SK-N-SH treated with all-trans-retinoic acid at 6 μM for 48 hours (cell line): ENCODE measurements at regions not wholly inside any gene's neighbourhood (a gene's known extent, or its start where the extent isn't known, plus 50 kb on each side); places are given as distances from the start of the nearest gene placed in this dataset.
"Not testable (repeated sequence)": the region's sequence is repeated elsewhere in the genome, so short reads cannot be mapped to it uniquely, and the experiment has no call there.

ENCODE experiments used
- ATAC-seq: fragments of 200-7000 bp; cut with Tn5 transposase; 3 replicates; pipeline ENCODE4 v1.9.1; 2020; ENCODE audit warnings: mild to moderate bottlenecking, moderate library complexity
- BACH2 ChIP-seq: fragments of 250-450 bp; sonication (Bioruptor Pico); IDR thresholded peaks from 2 replicates; pipeline ENCODE4 v1.9.0; 2021; ENCODE audit warnings: mild to moderate bottlenecking, borderline replicate concordance
- GLIS3 ChIP-seq: fragments of 250-450 bp; sonication (Bioruptor Pico); IDR thresholded peaks from 2 replicates; pipeline ENCODE4 v1.5.0; 2020; ENCODE audit warnings: mild to moderate bottlenecking, moderate library complexity
- ISL1 ChIP-seq: fragments of 250-450 bp; sonication (Bioruptor Pico); IDR thresholded peaks from 2 replicates; pipeline ENCODE4 v2.1.2; 2022; ENCODE audit warnings: mild to moderate bottlenecking, moderate library complexity
- POU6F1 ChIP-seq: fragments of 250-450 bp; sonication (Bioruptor Pico); IDR thresholded peaks from 2 replicates; pipeline ENCODE4 v1.8.0; 2021; ENCODE audit warnings: low read depth, mild to moderate bottlenecking, moderate library complexity, borderline replicate concordance
- PPARA ChIP-seq: fragments of 250-450 bp; sonication (Bioruptor Pico); IDR thresholded peaks from 2 replicates; pipeline ENCODE4 v1.5.0; 2020; ENCODE audit warnings: mild to moderate bottlenecking, borderline replicate concordance
- RARB ChIP-seq: fragments of 250-450 bp; sonication (Bioruptor Pico); IDR thresholded peaks from 2 replicates; pipeline ENCODE4 v1.8.0; 2021; ENCODE audit warnings: mild to moderate bottlenecking, moderate library complexity
- SNAI2 ChIP-seq: fragments of 250-450 bp; sonication (Bioruptor Pico); IDR thresholded peaks from 2 replicates; pipeline ENCODE4 v1.5.0; 2020; ENCODE audit warnings: mild to moderate bottlenecking, moderate library complexity
- TSHZ2 ChIP-seq: fragments of 250-450 bp; sonication (Bioruptor Pico); IDR thresholded peaks from 2 replicates; pipeline ENCODE4 v1.5.0; 2020; ENCODE audit warnings: mild to moderate bottlenecking, moderate library complexity
- ZC3H10 ChIP-seq: fragments of 250-450 bp; sonication (Bioruptor Pico); IDR thresholded peaks from 2 replicates; pipeline ENCODE4 v1.5.1; 2021; ENCODE audit warnings: mild to moderate bottlenecking, moderate library complexity
- ZNF565 ChIP-seq: fragments of 450-650 bp; formaldehyde crosslinking; conservative IDR thresholded peaks from 2 replicates; pipeline ENCODE4 v1.5.0; 2020; ENCODE audit warnings: low read depth, mild to moderate bottlenecking, moderate library complexity
- ZNF70 ChIP-seq: fragments of 450-650 bp; formaldehyde crosslinking; IDR thresholded peaks from 2 replicates; pipeline ENCODE4 v1.5.0; 2020; ENCODE audit warnings: mild to moderate bottlenecking, moderate library complexity
- TF ChIP-seq, protein P1 (sequence below): fragments of 250-450 bp; sonication (Bioruptor Pico); IDR thresholded peaks from 2 replicates; pipeline ENCODE4 v1.5.1; 2020; ENCODE audit warnings: low read depth, mild to moderate bottlenecking, moderate library complexity

GRCh38 chr14:27739657-27740156, 1026.9 kb upstream of the FOXG1 start:
- ATAC-seq, result no peak

DNA sequence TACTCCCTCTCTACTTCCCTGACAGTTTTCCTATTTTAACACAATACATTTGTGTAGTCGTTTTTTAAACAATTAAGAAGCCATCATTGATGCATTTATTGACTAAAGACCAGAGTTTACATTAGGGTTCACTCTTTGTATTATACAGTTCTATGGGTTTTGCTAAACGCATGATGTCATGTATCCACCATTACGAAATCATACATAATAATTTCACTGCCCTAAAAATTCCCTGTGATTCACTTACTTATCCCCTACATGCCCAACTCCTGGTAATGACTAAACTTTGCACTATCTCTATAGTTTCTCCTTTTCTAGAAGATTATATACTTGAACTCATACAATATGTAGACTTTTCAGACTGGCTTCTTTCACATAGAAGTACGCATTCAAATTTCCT, 1016.5 kb upstream of the FOXG1 start:
- ATAC-seq, result no peak
- TF ChIP-seq, protein P1, sequence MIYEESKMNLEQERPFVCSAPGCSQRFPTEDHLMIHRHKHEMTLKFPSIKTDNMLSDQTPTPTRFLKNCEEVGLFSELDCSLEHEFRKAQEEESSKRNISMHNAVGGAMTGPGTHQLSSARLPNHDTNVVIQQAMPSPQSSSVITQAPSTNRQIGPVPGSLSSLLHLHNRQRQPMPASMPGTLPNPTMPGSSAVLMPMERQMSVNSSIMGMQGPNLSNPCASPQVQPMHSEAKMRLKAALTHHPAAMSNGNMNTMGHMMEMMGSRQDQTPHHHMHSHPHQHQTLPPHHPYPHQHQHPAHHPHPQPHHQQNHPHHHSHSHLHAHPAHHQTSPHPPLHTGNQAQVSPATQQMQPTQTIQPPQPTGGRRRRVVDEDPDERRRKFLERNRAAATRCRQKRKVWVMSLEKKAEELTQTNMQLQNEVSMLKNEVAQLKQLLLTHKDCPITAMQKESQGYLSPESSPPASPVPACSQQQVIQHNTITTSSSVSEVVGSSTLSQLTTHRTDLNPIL (CRISPR knock-in tag), result no peak
- TF ChIP-seq BACH2 (CRISPR knock-in tag) (no peak), ZNF70 (CRISPR knock-in tag) (no peak), TSHZ2 (CRISPR knock-in tag) (no peak)

More at GRCh38 chr14:27739657-27740156, 1026.9 kb upstream of the FOXG1 start:
- TF ChIP-seq, protein P1 (CRISPR knock-in tag), result no peak
- TF ChIP-seq GLIS3 (CRISPR knock-in tag) (no peak), ZNF70 (CRISPR knock-in tag) (no peak), ZC3H10 (CRISPR knock-in tag) (no peak), ISL1 (no peak), POU6F1 (CRISPR knock-in tag) (no peak), PPARA (CRISPR knock-in tag) (no peak), SNAI2 (CRISPR knock-in tag) (no peak), RARB (CRISPR knock-in tag) (no peak), ZNF565 (no peak), TSHZ2 (CRISPR knock-in tag) (no peak)

- ATAC-seq, result not testable (repeated sequence)
These were observed 1008.9 kb upstream of the FOXG1 start for GRCh38 chr14:27757642-27758041.

DNA sequence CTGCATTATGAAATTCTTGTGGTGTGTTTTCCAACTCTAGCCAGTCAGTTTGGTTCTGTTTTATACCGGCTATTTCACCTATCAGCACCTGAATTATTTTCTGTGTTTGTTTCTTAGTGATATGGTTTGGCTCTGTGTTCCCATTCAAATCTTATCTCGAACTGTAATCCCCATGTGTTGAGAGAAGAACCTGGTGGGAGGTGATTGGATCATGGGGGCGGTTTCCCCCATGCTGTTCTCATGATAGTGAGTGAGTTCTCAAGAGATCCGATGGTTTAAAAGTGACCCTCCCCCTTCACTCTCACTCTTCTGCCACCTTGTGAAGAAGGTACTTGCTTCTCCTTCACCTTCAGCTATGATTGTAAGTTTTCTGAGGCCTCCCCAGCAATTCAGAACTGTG, 1006.2 kb upstream of the FOXG1 start:
- ATAC-seq, result not testable (repeated sequence)

DNA sequence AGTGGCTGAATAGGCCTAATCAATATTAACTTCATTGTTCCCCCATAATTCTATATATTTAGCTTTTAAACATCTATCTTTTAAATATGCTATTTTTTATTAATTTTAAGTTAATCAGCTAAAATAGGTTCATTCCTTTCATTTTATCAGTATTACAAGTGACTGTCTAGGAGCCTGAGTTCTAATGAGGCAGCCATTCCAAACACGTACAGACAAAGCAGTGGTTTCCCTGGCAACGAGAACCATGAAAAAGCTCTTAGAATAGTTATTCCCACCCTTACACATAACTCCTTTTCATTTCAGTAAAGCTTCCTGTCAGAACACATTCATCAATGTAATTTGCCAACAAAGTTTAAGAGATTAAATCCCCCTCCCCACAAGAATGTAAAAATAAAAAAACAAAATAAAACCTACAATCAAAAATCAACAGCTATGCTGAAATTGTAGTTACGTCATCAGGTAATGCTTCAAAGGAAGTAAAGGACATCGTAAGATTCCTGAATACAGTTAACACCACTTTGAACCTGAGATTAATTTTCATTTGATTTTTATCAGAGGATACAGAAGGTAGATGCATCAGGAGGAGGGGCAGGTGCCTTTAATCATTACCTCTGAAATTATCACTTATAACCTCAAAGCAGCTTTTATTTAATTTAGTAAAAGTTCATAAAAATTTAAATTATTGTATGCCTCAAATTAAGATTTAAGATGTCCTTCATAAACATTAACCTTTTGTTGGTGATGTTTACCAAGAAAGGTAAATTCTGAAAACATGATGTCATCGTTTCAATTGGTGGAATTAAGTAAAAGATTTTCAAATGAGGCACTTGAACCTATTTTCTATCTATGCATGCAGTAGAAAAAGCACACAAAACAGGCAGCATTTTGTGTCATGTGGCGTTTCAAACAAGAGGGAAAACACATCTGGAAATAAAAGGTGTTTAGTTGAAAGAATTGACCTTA, 967.2 kb upstream of the FOXG1 start:
- not testable (repeated sequence) for ATAC-seq

- not testable (repeated sequence) for ATAC-seq
These were observed 948.7 kb upstream of the FOXG1 start for GRCh38 chr14:27817746-27818430.

DNA sequence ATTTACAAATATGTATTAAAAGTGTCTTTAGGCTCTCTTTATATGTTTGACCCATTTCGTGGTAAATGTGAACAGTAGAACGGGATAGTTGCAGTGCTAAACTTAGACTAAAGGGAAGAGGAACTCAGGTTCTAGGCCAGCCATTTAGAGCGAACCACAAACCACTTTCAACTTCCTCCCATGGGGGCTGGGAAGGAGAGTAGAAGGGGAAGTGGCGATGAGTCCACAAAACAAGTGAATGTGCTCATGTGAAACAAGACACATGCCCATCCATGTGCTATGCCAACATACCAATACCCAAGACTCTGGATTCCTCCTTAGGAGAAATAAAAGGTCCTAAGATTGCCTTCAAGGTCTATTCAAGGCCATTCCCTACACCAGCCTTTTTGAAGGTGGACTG, 940.4 kb upstream of the FOXG1 start:
- ATAC-seq, result not testable (repeated sequence)

DNA sequence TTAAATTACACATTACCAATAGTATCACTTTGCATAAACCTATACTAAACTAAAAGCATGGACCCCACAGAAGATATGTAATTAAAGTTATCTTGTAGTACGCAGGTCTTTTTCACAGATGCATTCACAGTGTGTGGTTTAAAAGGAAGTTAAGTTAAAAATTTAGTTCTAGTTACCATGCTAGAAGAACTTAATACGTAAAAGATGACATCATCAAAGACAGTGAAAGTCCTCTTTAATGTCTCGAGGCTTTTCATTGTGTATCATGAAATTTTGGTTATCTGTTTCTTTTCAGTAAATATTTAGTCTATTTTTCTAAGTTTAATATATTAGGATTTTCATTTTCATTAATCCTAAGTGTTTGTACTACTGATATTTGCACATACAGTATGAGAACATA, 934.6 kb upstream of the FOXG1 start:
- not testable (repeated sequence) for ATAC-seq

DNA sequence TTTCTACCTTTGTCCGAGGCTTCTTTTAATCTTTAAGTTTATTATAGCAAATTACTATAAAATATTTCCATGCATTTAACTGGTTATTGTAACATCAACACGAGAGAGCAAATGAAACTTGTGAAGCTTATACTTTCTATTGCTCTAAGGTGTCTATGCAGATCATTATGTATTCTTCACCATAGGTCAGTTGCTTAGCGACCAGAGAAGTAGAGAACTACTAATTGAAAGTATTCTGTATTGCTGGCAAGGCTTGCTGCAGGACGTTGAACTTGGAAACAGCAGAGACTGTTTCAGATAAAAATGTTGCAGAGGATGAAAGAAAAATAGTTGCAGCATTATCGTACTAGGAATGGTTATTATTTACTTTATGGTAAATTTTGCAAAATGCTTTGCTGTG, 933.6 kb upstream of the FOXG1 start:
- ATAC-seq, result not testable (repeated sequence)
